H1 (cell line): ENCODE measurements at regions not wholly inside any gene's neighbourhood (a gene's known extent, or its start where the extent isn't known, plus 50 kb on each side); places are given as distances from the start of the nearest gene placed in this dataset.

ENCODE experiments used
- CHD2 ChIP-seq: IDR thresholded peaks from 2 replicates; pipeline ENCODE4 v1.6.1; 2012; ENCODE audit warnings: low read length, improper control_type of control experiment
- CTCF ChIP-seq, 3 experiments: IDR thresholded peaks; 1 replicate in 2 of 3; 2 replicates in 1 of 3; pipeline versions ENCODE4 v1.5.1 to v1.6.1; 2011; ENCODE audit warnings: low read length in 3 of 3, mild to moderate bottlenecking in 3 of 3, inconsistent platforms in 2 of 3, low read depth in 1 of 3, moderate library complexity in 1 of 3; ENCODE audit not compliant: insufficient read depth in 1 of 3; ENCODE audit errors: control extremely low read depth in 1 of 3
- TF ChIP-seq, protein P1 (sequence below): IDR thresholded peaks from 2 replicates; pipeline ENCODE4 v1.6.1; 2012; ENCODE audit warnings: inconsistent platforms

DNA sequence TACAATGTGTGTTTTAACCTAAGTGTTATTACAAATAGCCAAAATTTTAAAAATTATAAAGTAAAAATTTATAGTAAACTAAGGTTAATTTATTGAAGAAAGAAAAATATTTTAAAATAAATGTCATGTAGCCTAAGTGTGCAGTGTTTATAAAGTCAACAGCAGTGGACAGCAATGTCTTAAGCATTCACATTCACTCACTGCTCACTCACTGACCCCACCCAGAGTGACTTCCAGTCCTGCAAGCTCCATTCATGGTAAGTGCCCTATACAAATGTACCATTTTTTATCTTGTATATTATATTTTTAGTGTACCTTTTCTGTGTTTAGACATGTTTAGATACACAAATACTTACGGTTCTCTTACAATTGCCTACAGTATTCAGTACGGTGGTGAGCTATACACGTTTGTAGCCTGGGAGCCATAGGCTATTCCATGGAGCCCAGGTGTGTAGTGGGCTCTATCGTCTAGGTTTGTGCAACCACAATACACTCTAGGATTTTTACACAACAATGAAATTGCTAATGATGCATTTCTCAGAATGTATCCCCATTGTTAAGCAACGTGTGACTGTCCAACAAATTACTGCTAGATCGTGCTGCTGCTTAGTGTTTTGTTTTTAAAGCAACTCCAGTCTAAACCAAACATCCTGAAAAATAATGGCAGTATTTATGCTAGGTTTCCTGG, 108.9 kb upstream of the NAMPT start (continued):
- TF ChIP-seq, protein P1, sequence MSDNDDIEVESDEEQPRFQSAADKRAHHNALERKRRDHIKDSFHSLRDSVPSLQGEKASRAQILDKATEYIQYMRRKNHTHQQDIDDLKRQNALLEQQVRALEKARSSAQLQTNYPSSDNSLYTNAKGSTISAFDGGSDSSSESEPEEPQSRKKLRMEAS: no peak
- no peak for TF ChIP-seq CHD2
- no peak for TF ChIP-seq CTCF (IDR thresholded peaks at IDR 0.05; ENCODE audit: control extremely low read depth in 1 of 3, insufficient read depth in 1 of 3, low read depth in 1 of 3, low read length in 3 of 3)
